HUES6 (cell line): ENCODE measurements at regions not wholly inside any gene's neighbourhood (a gene's known extent, or its start where the extent isn't known, plus 50 kb on each side); places are given as distances from the start of the nearest gene placed in this dataset.

ENCODE experiments used
- H3K27ac ChIP-seq: 2 replicates; pipeline ENCODE4 v1.7.0; 2013; ENCODE audit warnings: low read depth, mild to moderate bottlenecking, low read length, inconsistent platforms
- H3K27me3 ChIP-seq: 2 replicates; pipeline ENCODE4 v1.6.1; 2013; ENCODE audit warnings: low read length; ENCODE audit not compliant: control insufficient read depth, insufficient read depth
- H3K36me3 ChIP-seq: 2 replicates; pipeline ENCODE4 v1.6.1; 2013; ENCODE audit warnings: low read length; ENCODE audit not compliant: control insufficient read depth, insufficient read depth
- H3K4me1 ChIP-seq: 2 replicates; pipeline ENCODE4 v1.6.1; 2013; ENCODE audit warnings: low read length; ENCODE audit not compliant: control insufficient read depth, insufficient read depth
- H3K4me3 ChIP-seq: 2 replicates; pipeline ENCODE4 v1.5.1; 2013; ENCODE audit warnings: low read depth, low read length
- H3K9ac ChIP-seq: one replicate; pipeline ENCODE4 v1.6.1; 2013; ENCODE audit warnings: mild to moderate bottlenecking, low read length
- H3K9me3 ChIP-seq: 2 replicates; pipeline ENCODE4 v1.6.1; 2013; ENCODE audit warnings: low read depth, low read length; ENCODE audit not compliant: control insufficient read depth, insufficient read depth

GRCh38 chr1:30377230-30378002, 346.0 kb downstream of the MATN1 start:
- H3K36me3 ChIP-seq: no peaks in the 10 kb centered on the region
- no peak overlapping the region for H3K27ac ChIP-seq
- no peak overlapping the region for H3K9ac ChIP-seq
- H3K27me3 ChIP-seq: no peaks in the 10 kb centered on the region
- no peaks in the 10 kb centered on the region for H3K9me3 ChIP-seq
- peaks cover 15% of the 10 kb centered on the region; the same call in 1 of the 2 replicates for H3K4me1 ChIP-seq
- no peak overlapping the region for H3K4me3 ChIP-seq

GRCh38 chr1:30376054-30376697, 347.2 kb downstream of the MATN1 start:
- Histone ChIP-seq H3K4me1 (peaks cover 17% of the 10 kb centered on the region; the same call in 1 of the 2 replicates), H3K4me3 (no peak overlapping the region), H3K27ac (no peak overlapping the region), H3K36me3 (no peaks in the 10 kb centered on the region), H3K9ac (no peak overlapping the region), H3K27me3 (no peaks in the 10 kb centered on the region), H3K9me3 (no peaks in the 10 kb centered on the region)

DNA sequence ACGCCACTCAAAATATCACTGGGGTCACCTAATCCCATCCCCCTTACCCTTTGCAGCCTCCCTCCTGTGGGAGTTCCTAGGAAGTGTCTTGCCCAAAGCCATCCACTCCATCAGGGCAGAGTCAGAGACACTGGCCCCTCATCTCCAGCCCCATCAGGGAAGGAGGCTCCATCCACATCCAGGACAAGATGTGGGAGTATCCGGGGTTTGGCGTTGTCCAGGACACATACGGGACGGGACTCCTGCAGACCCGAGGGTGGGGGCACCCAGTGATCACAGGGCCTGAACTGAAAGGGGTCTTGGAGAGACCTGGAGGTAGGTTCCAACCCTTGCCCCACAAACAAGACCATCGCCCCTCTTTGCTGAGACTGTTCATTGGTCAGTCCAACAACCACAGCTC, 348.2 kb downstream of the MATN1 start:
- Histone ChIP-seq H3K36me3 (no peaks in the 10 kb centered on the region), H3K27ac (no peak overlapping the region), H3K27me3 (no peaks in the 10 kb centered on the region), H3K9ac (no peak overlapping the region), H3K4me1 (peaks cover 17% of the 10 kb centered on the region; the same call in 1 of the 2 replicates), H3K4me3 (no peak overlapping the region), H3K9me3 (no peaks in the 10 kb centered on the region)

- peaks cover 14% of the 10 kb centered on the region; the same call in 1 of the 2 replicates for H3K4me1 ChIP-seq
- H3K27me3 ChIP-seq: no peaks in the 10 kb centered on the region
- H3K9ac ChIP-seq: no peak overlapping the region
- H3K9me3 ChIP-seq: no peaks in the 10 kb centered on the region
- H3K27ac ChIP-seq: no peak overlapping the region
- no peak overlapping the region for H3K4me3 ChIP-seq
- H3K36me3 ChIP-seq: no peaks in the 10 kb centered on the region
Observed at GRCh38 chr1:30374400-30375070, 348.9 kb downstream of the MATN1 start.

- H3K36me3 ChIP-seq: no peaks in the 10 kb centered on the region
- no peak overlapping the region for H3K9ac ChIP-seq
- H3K27ac ChIP-seq: no peak overlapping the region
- peaks cover 11% of the 10 kb centered on the region; the same call in 1 of the 2 replicates for H3K4me1 ChIP-seq
- no peak overlapping the region for H3K4me3 ChIP-seq
- no peaks in the 10 kb centered on the region for H3K9me3 ChIP-seq
- no peaks in the 10 kb centered on the region for H3K27me3 ChIP-seq
Observed at GRCh38 chr1:30373471-30374399, 349.6 kb downstream of the MATN1 start.

GRCh38 chr1:30372792-30373433, 350.5 kb downstream of the MATN1 start:
- H3K27ac ChIP-seq: no peak overlapping the region
- no peaks in the 10 kb centered on the region for H3K27me3 ChIP-seq
- no peak overlapping the region for H3K9ac ChIP-seq
- no peaks in the 10 kb centered on the region for H3K9me3 ChIP-seq
- no peaks in the 10 kb centered on the region for H3K36me3 ChIP-seq
- H3K4me1 ChIP-seq: peaks cover 11% of the 10 kb centered on the region; the same call in 1 of the 2 replicates
- no peak overlapping the region for H3K4me3 ChIP-seq

DNA sequence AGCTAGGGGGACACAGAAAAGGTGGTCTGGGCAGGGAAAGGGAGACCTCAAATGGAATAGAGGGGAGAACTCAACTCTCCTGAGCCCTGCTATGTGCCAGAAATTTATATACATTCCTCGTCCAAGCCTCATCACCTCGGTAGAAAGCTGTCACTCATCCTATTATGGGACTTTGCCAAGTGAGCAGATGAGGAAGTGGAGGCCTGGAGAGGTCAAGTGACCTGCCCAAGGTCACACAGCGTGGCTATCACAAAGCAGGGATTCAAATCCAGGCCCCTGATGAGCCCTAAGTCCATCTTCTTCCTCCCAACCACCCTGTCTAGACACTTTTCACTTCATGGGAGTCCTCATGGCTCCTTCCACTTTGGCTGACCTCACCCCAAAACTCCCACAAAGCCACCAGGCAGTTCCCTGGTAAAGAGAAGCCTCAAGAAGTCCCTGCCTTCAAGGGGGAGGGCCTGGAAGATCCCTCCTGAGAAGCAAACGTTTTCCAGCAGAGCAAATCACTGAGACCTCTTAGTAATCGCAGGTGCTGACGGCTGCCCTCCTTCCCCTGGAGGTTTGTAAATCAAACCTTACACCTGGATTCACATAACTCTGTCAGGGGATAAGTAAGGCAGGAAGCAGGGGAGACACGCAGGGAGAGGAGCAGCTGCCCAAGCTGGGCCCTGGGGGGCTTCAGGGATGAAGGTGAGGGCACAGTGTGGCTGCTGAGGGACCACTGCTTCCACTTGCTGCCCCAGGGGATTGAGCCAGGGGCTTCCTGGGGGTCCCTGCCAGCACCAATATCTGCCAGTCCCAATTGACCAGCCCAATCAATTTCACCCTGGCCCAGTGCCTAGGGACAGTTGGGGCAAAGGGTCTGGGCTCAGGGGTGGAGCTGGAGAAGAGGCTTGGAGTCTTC, 351.2 kb downstream of the MATN1 start:
- Histone ChIP-seq H3K9ac (no peak overlapping the region), H3K4me3 (no peak overlapping the region), H3K4me1 (peaks cover 8% of the 10 kb centered on the region; the same call in 1 of the 2 replicates), H3K9me3 (no peaks in the 10 kb centered on the region), H3K27me3 (no peaks in the 10 kb centered on the region), H3K27ac (no peak overlapping the region), H3K36me3 (no peaks in the 10 kb centered on the region)

- no peaks in the 10 kb centered on the region for H3K27me3 ChIP-seq
Observed at GRCh38 chr1:30371179-30371788, 352.1 kb downstream of the MATN1 start.

DNA sequence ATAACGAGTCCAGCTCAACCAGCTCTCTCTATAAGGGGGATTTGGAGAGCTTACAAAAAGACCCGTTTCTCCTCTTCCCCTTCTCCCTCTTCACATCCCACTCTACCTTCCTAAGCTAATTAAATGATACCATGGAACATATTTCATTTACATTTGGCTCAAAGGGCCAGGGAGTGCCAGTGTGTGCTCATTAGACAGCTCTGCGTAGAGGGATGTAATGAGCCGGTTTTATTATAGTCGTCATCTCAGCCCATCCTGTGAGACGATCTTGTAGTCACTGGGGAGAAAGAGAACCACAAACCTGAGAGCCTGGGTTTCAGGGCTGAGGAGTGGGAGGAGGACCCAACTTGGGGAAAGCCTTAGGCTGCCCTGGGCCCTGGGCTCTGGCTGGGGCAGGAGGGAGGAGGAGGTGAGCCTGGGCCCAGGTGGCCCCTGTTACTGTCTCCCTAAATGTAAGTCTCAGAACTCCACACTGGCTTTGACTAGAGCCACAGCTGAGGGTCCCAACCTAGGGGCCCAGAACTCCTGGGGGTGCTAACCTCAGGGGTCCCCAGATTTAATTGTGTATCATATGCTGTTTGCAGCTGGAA, 354.6 kb downstream of the MATN1 start:
- no peak overlapping the region for H3K4me3 ChIP-seq
- H3K4me1 ChIP-seq: peaks cover 8% of the 10 kb centered on the region; the same call in 1 of the 2 replicates
- no peaks in the 10 kb centered on the region for H3K27me3 ChIP-seq
- no peaks in the 10 kb centered on the region for H3K9me3 ChIP-seq
- H3K9ac ChIP-seq: no peak overlapping the region
- H3K36me3 ChIP-seq: no peaks in the 10 kb centered on the region
- no peak overlapping the region for H3K27ac ChIP-seq

More at GRCh38 chr1:30371179-30371788, 352.1 kb downstream of the MATN1 start:
- Histone ChIP-seq H3K9me3 (no peaks in the 10 kb centered on the region), H3K4me3 (no peak overlapping the region), H3K9ac (no peak overlapping the region), H3K4me1 (peaks cover 8% of the 10 kb centered on the region; the same call in 1 of the 2 replicates), H3K36me3 (no peaks in the 10 kb centered on the region), H3K27ac (no peak overlapping the region)
